HL-60 (cell line): ENCODE measurements at regions not wholly inside any gene's neighbourhood (a gene's known extent, or its start where the extent isn't known, plus 50 kb on each side); places are given as distances from the start of the nearest gene placed in this dataset.

Experiments used
- DNase-seq, 2 experiments: peaks; one replicate each; pipeline ENCODE4 v3.0.0-alpha.2; 2010 to 2020; ENCODE audit warnings: low read depth in 1 of 2, low spot score in 1 of 2
- H3K27ac ChIP-seq: fragments of 250-450 bp; sonication (Bioruptor Pico); replicated peaks from 2 replicates; pipeline ENCODE4 v1.5.1; 2020; ENCODE audit warnings: mild to moderate bottlenecking, moderate library complexity
- H3K27me3 ChIP-seq: fragments of 250-450 bp; sonication (Bioruptor Pico); 2 replicates; pipeline ENCODE4 v1.5.1; 2021; ENCODE audit warnings: mild to moderate bottlenecking, moderate library complexity; ENCODE audit not compliant: insufficient read depth, poor library complexity, severe bottlenecking
- H3K4me3 ChIP-seq: replicated peaks from 2 replicates; pipeline ENCODE4 v1.5.1; 2011; ENCODE audit warnings: mild to moderate bottlenecking, control low read depth, low read length; ENCODE audit not compliant: insufficient read depth
- CTCF ChIP-seq: IDR thresholded peaks from one replicate; pipeline ENCODE4 v1.5.1; 2011; ENCODE audit warnings: low read length, control low read depth, inconsistent platforms; ENCODE audit not compliant: insufficient read depth
- GABPA ChIP-seq: IDR thresholded peaks from 2 replicates; pipeline ENCODE4 v1.6.1; 2012; ENCODE audit warnings: low read depth
- POLR2AphosphoS5 ChIP-seq: IDR thresholded peaks from 2 replicates; pipeline ENCODE4 v1.6.1; 2012; ENCODE audit warnings: low read depth
- REST ChIP-seq: IDR thresholded peaks from 2 replicates; pipeline ENCODE4 v1.6.1; 2012; ENCODE audit warnings: low read depth; ENCODE audit not compliant: insufficient replicate concordance
- SPI1 ChIP-seq: IDR thresholded peaks from 2 replicates; pipeline ENCODE4 v1.6.1; 2012; ENCODE audit warnings: low read depth, mild to moderate bottlenecking, borderline replicate concordance

GRCh38 chr11:111039982-111040381, 205.5 kb upstream of the POU2AF2 start:
- Histone ChIP-seq H3K27me3 (no peaks in the 10 kb centered on the region), H3K4me3 (no peak overlapping the region), H3K27ac (no peak overlapping the region)
- no peak for DNase-seq
- TF ChIP-seq POLR2AphosphoS5 (no peak), SPI1 (no peak), REST (no peak), GABPA (no peak), CTCF (no peak)

GRCh38 chr11:111035746-111036145, 209.8 kb upstream of the POU2AF2 start:
- H3K27ac ChIP-seq, result no peak overlapping the region
- TF ChIP-seq CTCF (no peak), SPI1 (no peak), GABPA (no peak), POLR2AphosphoS5 (no peak), REST (no peak)
- H3K27me3 ChIP-seq, result no peaks in the 10 kb centered on the region
- DNase-seq, result no peak
- H3K4me3 ChIP-seq, result no peak overlapping the region

GRCh38 chr11:111026241-111026640, 219.3 kb upstream of the POU2AF2 start:
- H3K27ac ChIP-seq, result no peak overlapping the region
- H3K27me3 ChIP-seq, result no peaks in the 10 kb centered on the region
- no peak for DNase-seq
- TF ChIP-seq POLR2AphosphoS5 (no peak), SPI1 (no peak), CTCF (no peak), REST (no peak), GABPA (no peak)
- no peak overlapping the region for H3K4me3 ChIP-seq
